Activated gamma-delta T cell treated with anti-CD3 and anti-CD28 coated beads, Interleukin-2, amount 50 U/mL, for 16 hours (primary cell): ENCODE measurements at regions not wholly inside any gene's neighbourhood (a gene's known extent, or its start where the extent isn't known, plus 50 kb on each side); places are given as distances from the start of the nearest gene placed in this dataset.
A peak's percentile ranks its signal among the peaks of the same experiment; 100 is the strongest.

Experiments
- DNase-seq: peaks from one replicate; pipeline ENCODE4 v3.0.0-alpha.2; 2020; ENCODE audit warnings: low read depth

DNA sequence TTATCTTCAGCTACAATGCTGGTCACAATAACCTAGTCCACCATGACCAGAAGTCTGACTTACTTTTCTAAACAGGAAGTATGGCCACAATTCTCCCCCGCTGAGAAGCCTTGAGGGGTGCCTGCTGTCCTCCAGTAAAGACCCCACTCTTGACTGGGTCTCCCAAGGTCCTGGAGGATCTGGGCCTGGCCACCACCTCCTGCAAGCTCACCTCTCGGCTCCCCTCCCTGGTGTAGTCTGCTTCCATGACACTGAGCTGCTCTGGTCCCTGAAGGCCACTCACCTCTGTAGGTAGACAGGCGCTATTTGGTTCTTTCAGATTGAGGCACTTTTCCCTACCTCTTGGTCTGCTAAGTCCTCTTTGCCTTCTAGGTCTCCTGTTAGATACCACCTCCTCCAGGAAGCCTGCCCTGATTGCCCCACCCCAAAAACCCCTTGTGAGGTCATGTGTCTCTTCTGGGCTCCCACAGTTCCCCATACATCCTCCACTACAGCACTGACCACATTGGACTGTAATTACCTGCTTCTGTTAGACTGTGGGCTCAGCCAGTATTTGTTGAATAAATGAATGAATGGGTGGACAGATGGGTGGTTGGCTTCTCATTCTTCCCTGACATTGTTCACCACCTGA, 62.6 kb upstream of the IER5L start:
- DNase-seq = no peak

DNA sequence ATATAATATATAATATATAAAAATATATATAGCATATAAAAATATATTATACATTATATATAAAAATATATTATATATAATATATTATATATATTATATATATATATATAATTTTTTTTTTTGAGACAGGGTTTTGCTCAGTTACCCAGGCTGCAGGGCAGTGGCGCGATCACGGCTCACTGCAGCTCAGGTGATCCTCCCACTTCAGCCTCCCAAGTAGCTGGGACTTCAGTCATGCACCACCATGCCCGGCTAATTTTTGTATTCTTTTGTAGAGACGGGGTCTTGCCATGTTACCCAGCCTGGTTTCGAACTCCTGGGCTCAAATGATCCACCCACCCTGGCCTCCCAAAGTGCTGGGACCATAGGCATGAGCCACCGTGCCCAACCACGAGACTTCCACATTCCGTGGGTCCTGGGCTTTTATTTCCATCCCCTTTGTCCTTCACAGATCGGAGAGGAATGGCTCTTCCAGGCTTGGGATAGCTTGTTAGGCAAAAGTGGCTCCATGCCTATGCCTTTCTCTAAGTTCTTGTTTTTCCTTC, 62.0 kb upstream of the IER5L start:
- no peak for DNase-seq

DNA sequence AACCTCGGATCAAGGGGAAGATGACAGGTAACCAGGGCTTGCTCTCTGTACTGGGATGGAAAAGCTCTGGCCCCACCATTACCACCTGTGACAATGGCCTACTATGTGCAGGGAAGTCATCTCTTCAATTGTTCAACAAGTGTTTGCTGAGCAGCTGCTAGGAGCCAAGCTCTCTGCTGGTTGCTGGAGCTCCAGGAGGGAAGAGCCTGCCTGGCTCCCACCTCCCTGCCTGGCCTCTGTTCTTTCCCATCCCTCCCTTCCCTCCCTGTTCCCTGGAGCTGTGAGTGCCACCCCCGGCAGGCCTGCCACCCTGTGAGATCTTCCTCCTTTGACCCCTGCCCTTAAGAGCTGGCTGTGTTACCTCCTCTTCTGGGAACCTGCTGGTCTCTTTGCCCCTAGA, 59.7 kb upstream of the IER5L start:
- DNase-seq = no peak

DNA sequence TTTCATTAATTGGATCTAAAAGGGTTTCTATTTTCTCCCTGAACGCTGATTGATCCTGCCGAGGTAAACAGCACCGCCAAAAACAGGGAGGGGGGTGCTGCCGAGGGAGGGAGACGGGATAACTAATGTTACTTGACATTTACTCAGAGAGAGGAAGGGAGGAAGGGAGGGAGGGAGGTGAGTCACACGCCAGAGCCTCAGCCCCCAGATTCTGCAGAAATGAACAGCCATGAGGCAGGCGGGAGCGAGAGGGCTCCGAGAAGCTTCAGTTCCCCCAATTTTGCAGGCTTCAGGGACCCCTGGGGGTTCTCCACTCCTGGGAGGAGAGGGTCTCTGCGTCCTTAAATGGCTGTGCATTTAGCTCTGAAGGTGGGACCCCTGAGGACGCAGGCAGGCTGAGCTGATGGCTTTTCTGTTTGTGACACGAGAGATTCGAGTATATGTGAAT, 59.1 kb upstream of the IER5L start:
- DNase-seq = peak; percentile 51

DNA sequence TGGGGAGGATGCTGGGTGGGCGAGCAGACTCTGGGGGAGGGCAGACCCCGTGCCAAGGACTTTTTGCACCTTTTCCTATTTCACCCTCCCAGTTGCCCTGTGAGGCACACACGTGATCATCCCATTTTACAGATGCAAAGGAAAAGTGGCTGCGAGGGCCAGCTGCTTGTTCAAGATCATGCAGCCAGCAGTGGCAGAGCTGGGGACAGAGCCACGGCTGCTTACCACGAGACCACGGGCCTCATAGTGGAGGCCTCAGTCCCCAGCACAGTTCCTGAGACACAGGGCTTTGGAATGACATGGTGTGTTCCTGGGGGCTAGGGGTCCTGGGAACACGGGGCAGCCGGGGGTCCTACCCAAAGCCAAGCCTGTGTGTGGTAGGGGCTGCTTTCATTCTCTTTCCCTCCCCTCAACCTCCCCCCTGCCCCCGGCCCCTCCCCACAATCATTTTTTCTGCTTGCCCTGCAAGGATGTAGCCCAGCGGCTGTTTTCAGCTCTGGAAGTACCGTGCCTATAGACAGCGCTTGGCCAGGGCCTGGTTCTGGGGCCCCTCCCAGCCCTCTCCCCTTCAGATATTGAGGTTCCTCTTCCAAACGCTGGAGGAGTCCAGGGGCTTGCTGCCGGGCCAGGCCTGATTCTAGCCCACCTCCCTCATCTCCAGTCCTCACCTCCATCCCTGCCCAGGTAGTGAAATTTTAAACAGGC, 58.5 kb upstream of the IER5L start:
- no peak for DNase-seq

DNA sequence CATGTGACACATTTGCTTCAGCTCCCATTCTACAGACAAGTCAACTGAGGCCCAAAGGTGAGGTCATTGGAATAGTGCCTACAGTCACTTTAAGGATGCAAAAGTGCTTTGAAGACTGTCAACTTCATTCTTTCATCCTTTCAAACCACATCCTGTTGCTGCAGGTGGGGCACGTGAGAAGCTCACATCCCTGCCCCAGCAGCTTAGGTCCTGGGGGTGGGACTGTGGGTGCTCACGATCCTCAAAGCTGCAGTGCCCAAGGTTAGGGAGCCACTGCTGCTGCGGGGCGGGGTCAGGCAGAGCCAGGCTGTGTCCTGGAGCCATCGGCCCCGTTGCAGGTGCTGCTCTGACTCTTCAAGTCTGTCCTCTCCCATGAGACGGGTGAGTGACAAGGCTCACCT, 57.9 kb upstream of the IER5L start:
- peak; percentile 39 for DNase-seq

DNA sequence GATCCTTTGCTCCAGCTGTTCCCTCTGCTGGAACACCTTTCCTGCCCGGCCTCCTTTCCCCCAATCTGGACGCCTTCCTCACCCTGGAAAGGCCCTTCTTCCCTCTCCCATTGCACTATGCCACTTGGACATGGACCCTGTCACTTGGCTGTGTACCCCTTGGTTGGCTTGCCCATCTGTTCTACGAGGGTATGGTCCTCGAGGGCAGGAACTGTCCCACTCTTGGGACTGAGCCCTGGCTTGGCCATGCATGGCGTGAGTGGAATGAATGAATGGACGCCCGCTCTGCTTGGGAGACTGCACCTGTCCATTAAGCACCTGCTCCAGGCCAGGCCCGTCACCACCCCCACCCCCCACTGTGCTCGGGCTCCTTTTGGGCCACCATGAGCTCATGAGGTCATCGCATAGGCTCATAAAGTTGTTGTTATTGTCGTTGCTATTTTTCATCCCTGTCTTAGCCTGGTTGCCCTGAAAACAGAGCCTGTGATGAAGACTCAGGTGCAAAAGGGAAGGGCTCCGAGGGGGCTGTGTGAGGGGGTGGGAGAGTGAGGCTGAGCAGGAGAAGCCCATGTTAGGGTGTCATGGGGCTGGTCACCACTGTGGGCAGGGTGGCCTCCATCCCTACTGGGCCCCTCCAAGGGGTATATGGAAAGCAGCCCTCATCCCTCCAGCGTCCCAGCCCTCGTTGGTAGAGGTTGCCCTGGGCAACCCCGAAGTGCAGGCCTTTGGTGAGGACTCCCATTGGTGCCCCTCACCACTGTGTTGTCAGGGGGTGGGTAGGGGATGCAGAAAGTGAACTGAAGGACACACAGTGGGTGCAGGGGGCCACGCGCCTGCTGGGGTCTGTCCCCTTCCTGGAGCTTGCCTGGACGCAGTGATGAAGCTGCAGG, 57.2 kb upstream of the IER5L start:
- no peak for DNase-seq

DNA sequence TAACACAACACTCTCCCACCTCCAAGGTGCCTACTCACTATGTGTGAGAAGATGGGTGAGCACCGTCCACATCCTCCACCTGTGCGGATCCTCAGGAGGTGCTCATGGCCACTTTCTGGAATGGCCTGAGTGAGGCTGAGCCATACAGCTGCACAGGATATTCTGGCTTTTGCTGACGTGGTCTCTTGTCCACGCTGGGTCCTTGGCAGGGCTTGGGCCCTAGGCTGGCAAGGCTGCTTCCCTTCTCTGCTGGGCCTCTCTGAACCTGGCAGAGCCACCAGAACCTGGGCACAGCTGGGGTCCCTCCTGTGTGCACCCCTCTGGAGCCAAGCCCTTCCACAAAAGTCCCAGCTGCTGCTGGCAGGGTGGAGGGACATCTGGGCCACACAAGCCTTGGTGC, 56.4 kb upstream of the IER5L start:
- no peak for DNase-seq

DNA sequence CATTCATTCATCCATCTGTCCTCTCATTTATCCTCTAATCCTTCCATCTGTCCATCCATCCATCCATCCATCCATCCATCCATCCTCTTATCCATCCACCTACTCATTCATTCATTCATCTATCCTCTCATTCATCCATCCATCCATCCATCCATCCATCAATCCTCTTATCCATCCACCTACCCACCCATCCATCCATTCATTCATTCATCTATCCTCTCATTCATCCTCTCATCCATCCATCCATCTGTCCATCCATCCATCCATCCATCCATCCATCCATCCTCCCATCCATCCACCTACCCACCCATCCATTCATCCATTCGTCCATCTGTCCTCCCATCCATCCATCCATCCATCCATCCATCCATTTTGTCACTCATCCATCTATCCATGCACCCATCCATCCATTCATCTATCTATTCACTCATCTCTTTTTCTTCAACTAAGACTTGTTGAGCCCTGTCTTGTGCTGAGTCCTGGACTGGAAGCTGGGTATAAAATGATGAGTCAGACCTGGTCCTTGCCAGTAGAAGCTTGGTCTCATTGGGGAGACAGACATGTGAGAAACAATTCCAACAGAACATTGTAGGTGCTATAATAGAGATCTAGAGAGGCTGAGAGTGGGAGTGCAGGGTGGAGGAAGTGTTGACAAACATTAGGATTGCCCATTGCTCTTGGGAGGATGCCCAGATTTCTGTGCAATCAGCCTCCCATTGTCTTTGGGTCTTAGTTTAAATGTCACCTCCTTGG, 55.0 kb upstream of the IER5L start:
- DNase-seq = no peak

DNA sequence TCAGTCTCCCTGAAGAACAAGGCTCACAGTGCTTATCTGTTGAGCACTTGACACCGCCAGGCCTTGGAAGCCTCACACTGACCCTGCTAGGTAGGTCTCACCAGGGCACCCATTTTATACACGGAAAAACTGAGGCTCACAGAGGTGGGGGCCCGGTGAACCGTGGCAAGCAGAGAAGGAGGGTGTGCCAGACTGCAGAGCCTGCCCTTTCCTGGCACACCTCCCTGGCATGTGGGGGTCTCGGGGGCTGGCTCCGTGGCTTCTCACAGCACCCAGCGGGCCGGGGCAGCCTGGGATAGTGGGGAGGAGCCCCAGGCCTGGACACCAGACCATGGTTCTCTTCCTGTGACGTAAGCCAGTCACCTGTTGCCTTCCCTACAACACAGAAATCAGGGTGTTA, 53.7 kb upstream of the IER5L start:
- no peak for DNase-seq

DNA sequence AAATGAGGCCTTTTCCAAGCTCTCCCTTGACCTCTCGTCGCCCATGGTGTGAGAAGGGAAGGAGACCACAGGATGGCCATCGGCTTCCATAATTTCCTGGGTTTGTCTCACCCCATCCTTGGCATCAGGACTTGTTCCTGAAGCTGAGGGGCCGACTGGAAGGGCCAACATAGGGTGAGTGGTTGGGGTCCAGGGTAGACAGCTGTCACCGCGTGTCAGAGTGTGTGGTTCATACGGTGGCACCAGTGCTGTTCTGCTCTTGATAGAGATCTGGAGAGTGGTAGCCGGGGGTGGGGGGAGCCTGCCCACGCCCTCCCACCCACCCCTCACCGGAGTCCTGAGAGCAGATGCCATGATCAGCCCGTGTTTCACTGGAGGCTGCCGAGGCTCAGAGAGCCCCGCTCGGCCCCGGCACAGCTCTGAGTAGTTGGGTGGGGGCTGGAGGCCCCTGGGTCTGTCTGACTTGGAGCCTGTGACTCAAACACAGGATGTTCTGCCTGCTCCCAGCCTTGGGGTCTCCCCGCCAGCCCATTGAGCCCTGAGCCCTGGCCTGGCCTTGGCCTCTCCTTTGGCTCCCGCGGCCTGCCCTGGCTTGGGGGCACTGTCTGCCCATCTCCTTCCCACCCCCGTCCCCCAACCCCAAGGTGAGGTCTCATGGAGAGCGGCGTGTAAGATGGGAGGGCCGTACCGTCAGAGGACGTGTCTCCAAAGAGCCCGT, 53.1 kb upstream of the IER5L start:
- DNase-seq = no peak

DNA sequence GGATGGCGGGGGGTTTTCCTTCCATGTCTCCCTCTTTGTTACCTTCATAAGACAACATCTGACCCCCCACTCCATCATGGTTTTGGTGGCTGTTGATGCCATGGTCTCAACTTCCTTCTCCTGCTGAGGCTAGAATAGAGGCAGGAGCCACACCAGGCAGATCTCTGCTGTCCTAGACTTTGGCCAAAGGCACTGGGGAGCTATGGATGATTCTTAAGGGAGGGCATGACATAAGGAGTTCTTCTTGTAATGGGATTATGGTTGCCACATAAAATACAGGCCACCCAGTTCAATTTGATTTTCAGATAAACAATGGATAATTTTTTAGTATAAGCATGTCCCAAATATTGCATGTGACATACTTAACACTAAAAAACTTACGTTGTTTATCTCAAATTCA, 52.2 kb upstream of the IER5L start:
- DNase-seq = no peak
